Brain microvascular endothelial cell (primary cell): ENCODE measurements at regions not wholly inside any gene's neighbourhood (a gene's known extent, or its start where the extent isn't known, plus 50 kb on each side); places are given as distances from the start of the nearest gene placed in this dataset.

Source experiments
- DNase-seq: peaks from one replicate; pipeline ENCODE4 v3.0.0-alpha.2; 2020
- H3K27ac ChIP-seq: fragments of 250-450 bp; sonication (Bioruptor Pico); 2 replicates; pipeline ENCODE4 v1.5.1; 2020; ENCODE audit warnings: mild to moderate bottlenecking, moderate library complexity
- H3K27me3 ChIP-seq: fragments of 250-450 bp; sonication (Bioruptor Pico); replicated peaks from 2 replicates; pipeline ENCODE4 v1.5.1; 2020; ENCODE audit warnings: mild to moderate bottlenecking
- H3K36me3 ChIP-seq: fragments of 250-450 bp; sonication (Bioruptor Pico); replicated peaks from 2 replicates; pipeline ENCODE4 v1.5.1; 2020; ENCODE audit warnings: mild to moderate bottlenecking
- H3K4me3 ChIP-seq: 2 replicates; pipeline ENCODE4 v1.5.1; 2011; ENCODE audit warnings: low read depth, mild to moderate bottlenecking, control low read depth, low read length, moderate library complexity
- CTCF ChIP-seq: IDR thresholded peaks from 2 replicates; pipeline ENCODE4 v1.5.1; 2011; ENCODE audit warnings: low read depth, mild to moderate bottlenecking, moderate library complexity, low read length, control low read depth, inconsistent platforms; ENCODE audit errors: missing control alignments
- in situ Hi-C: cut with HindIII; loops from 2 replicates; pipeline ENCODE4 v1.10.0; 2017; ENCODE audit warnings: low sequenced_read_pairs, low pct_ligation_motif_present

DNA sequence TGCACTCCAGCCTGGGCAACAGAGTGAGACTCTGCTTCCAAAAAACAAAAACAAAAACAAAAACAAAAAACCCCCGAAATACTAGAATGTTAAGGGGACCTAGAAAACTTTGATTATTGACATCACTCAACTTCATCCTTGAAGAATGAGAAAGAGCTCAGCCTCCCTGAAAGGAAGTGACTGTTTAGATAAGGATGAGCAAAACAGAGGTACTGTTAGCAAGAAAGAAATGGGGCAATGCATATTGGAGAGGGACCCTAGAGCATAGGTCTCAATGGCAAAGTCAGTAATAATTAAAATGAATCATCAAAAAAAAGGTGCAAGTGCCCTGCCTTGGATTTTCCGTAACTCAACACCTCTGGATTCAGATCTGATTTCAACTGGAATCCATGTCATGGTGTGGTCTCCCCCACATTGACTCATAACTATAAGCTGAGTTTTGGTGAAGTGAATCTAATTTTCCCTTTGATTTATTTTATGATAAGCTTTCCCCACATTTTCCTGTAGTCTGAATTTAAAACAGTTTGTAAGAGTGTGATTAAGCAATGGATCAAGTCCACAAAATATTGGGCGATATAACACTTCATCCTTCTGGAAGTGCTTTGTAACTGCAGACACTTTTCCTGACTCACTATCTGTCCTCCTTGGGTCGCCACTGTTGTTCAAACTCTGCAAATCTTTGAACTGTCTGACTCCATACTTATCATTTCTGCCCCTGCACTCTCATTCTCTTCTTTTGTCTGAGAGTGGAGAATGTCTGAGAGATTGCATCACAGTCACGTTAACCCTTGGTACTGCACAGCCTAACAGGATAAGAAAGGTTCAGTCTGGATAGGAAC, 224.8 kb upstream of the LYZL1 start:
- H3K4me3 ChIP-seq: no peak overlapping the region
- peak; percentile 66 for DNase-seq
- TF ChIP-seq CTCF: peak; percentile 12
- peak overlapping the region; percentile 47 for H3K27ac ChIP-seq
- H3K27me3 ChIP-seq: no peaks in the 10 kb centered on the region
- in situ Hi-C loops: no loop called here
- H3K36me3 ChIP-seq: no peaks in the 10 kb centered on the region

DNA sequence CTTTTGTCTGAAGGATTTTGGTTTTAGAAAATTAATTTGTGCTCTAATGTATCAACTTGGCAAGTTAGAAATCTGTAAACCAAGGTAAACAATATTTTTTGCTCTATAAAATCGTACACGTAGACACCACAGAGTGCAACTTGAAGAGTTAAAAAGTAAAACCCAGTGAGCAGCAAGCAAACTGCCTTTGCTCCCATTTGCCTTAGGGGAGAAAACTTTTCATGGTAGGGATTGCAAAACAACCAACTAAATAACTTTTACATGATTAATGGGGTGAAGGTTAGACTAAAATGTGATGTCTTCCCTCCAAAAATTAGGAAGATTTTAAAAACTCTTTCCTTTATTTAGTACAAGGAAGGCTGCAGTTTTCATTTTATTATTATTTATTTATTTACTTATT, 224.2 kb upstream of the LYZL1 start:
- no peak for TF ChIP-seq CTCF
- DNase-seq: no peak
- H3K27ac ChIP-seq: peak overlapping the region; percentile 47
- no peaks in the 10 kb centered on the region for H3K27me3 ChIP-seq
- in situ Hi-C loops: no loop called here
- no peaks in the 10 kb centered on the region for H3K36me3 ChIP-seq
- no peak overlapping the region for H3K4me3 ChIP-seq

DNA sequence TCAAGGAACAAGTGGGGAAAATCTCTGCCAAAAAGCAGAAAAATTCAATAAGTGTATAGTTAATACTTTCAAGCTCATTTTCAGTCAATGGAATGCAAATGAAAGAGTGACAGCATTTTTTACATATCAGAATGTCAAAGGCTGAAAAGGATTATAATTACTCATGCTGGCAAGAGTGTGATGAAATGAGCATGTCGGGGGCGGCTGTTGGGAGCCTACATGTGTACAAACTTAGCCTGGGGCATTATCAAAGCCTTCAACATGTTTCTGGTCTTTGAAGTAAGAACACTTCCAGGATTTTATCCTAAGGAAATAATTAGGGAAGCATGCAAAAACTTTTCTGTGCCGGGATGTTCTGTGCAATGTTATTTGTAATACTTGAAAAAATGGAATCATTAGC, 221.7 kb upstream of the LYZL1 start:
- Histone ChIP-seq H3K4me3 (no peak overlapping the region), H3K27me3 (no peaks in the 10 kb centered on the region), H3K36me3 (no peaks in the 10 kb centered on the region), H3K27ac (no peak overlapping the region)
- in situ Hi-C loops: no loop called here
- TF ChIP-seq CTCF: no peak
- DNase-seq: peak; percentile 16

- Histone ChIP-seq H3K27me3 (no peaks in the 10 kb centered on the region), H3K27ac (no peak overlapping the region), H3K4me3 (no peak overlapping the region), H3K36me3 (no peaks in the 10 kb centered on the region)
- no peak for TF ChIP-seq CTCF
- in situ Hi-C loops: no loop called here
- DNase-seq: no peak
These were observed 221.2 kb upstream of the LYZL1 start for GRCh38 chr10:29067628-29068027.

- TF ChIP-seq CTCF: no peak
- in situ Hi-C loops: no loop called here
These were observed 220.6 kb upstream of the LYZL1 start for GRCh38 chr10:29068302-29068701.

GRCh38 chr10:29068966-29069365, 219.9 kb upstream of the LYZL1 start:
- no peak for TF ChIP-seq CTCF
- Histone ChIP-seq H3K36me3 (no peaks in the 10 kb centered on the region), H3K27me3 (no peaks in the 10 kb centered on the region), H3K4me3 (no peak overlapping the region), H3K27ac (no peak overlapping the region)
- no peak for DNase-seq
- in situ Hi-C loops: no loop called here

More at GRCh38 chr10:29068302-29068701, 220.6 kb upstream of the LYZL1 start:
- DNase-seq: no peak
- H3K27me3 ChIP-seq: no peaks in the 10 kb centered on the region
- H3K4me3 ChIP-seq: no peak overlapping the region
- H3K27ac ChIP-seq: no peak overlapping the region
- no peaks in the 10 kb centered on the region for H3K36me3 ChIP-seq
